Natural killer cell treated with Interleukin-12 subunit alpha and Interleukin-12 subunit beta and Interleukin-15 and Interleukin-18, amount 100 ng/mL, for 72 hours (primary cell): ENCODE measurements at regions not wholly inside any gene's neighbourhood (a gene's known extent, or its start where the extent isn't known, plus 50 kb on each side); places are given as distances from the start of the nearest gene placed in this dataset.

Experiments used
- ATAC-seq, 2 donors: fragments of 150-1000 bp; cut with Tn5 transposase in 1 of 2; sonication (Bioruptor Pico), chemical (Tn5 transposase) in 1 of 2; 2 replicates each; pipeline ENCODE4 v1.10.0; 2021
- DNase-seq: peaks from one replicate; pipeline ENCODE4 v3.0.0; 2022; ENCODE audit warnings: low spot score
- H3K27ac Mint-ChIP-seq, 2 donors: 1 replicate in 1 of 2; 2 replicates in 1 of 2; pipeline ENCODE4 v1.8.0; 2022; ENCODE audit warnings: mixed read lengths in 2 of 2, mild to moderate bottlenecking in 1 of 2, moderate library complexity in 1 of 2
- H3K27me3 Mint-ChIP-seq, 2 donors: 1 replicate in 1 of 2; 2 replicates in 1 of 2; pipeline ENCODE4 v1.8.0; 2022; ENCODE audit warnings: mixed read lengths in 2 of 2
- H3K36me3 Mint-ChIP-seq: one replicate; pipeline ENCODE4 v1.8.0; 2022; ENCODE audit warnings: mixed read lengths
- H3K4me1 Mint-ChIP-seq, 2 donors: 1 replicate in 1 of 2; 2 replicates in 1 of 2; pipeline ENCODE4 v1.8.0; 2022; ENCODE audit warnings: low read depth in 2 of 2, mixed read lengths in 2 of 2, mild to moderate bottlenecking in 1 of 2
- H3K4me3 Mint-ChIP-seq: one replicate; pipeline ENCODE4 v1.8.0; 2022; ENCODE audit warnings: mixed read lengths
- H3K9me3 Mint-ChIP-seq: 2 replicates; pipeline ENCODE4 v1.8.0; 2022; ENCODE audit warnings: mixed read lengths

- Mint-ChIP-seq H3K27ac (no peak overlapping the region), H3K9me3 (peaks cover 19% of the 10 kb centered on the region), H3K4me1 (no peaks in the 10 kb centered on the region), H3K27me3 (no peaks in the 10 kb centered on the region), H3K36me3 (no peaks in the 10 kb centered on the region), H3K4me3 (no peak overlapping the region)
- DNase-seq (no peak), ATAC-seq (no peak)
Observed at GRCh38 chr9:14006386-14007187, 307.4 kb downstream of the NFIB start.

GRCh38 chr9:14004110-14004509, 309.8 kb downstream of the NFIB start:
- H3K4me3 Mint-ChIP-seq, result no peak overlapping the region
- no peaks in the 10 kb centered on the region for H3K4me1 Mint-ChIP-seq
- ATAC-seq (no peak), DNase-seq (no peak)
- no peaks in the 10 kb centered on the region for H3K27me3 Mint-ChIP-seq
- H3K36me3 Mint-ChIP-seq, result no peaks in the 10 kb centered on the region
- no peak overlapping the region for H3K27ac Mint-ChIP-seq
- H3K9me3 Mint-ChIP-seq, result peaks cover 19% of the 10 kb centered on the region

GRCh38 chr9:13994240-13994639, 319.7 kb downstream of the NFIB start:
- no peaks in the 10 kb centered on the region for H3K4me1 Mint-ChIP-seq
- H3K36me3 Mint-ChIP-seq, result no peaks in the 10 kb centered on the region
- H3K27ac Mint-ChIP-seq, result no peak overlapping the region
- no peak for DNase-seq
- H3K4me3 Mint-ChIP-seq, result no peak overlapping the region
- H3K9me3 Mint-ChIP-seq, result peaks cover 25% of the 10 kb centered on the region
- no peaks in the 10 kb centered on the region for H3K27me3 Mint-ChIP-seq
- ATAC-seq, result no peak

GRCh38 chr9:13993632-13994185, 320.2 kb downstream of the NFIB start:
- peaks cover 22% of the 10 kb centered on the region for H3K9me3 Mint-ChIP-seq
- ATAC-seq (no peak), DNase-seq (no peak)
- H3K36me3 Mint-ChIP-seq, result no peaks in the 10 kb centered on the region
- no peak overlapping the region for H3K27ac Mint-ChIP-seq
- no peaks in the 10 kb centered on the region for H3K4me1 Mint-ChIP-seq
- no peaks in the 10 kb centered on the region for H3K27me3 Mint-ChIP-seq
- H3K4me3 Mint-ChIP-seq, result no peak overlapping the region

- DNase-seq (no peak), ATAC-seq (no peak)
- H3K36me3 Mint-ChIP-seq, result no peaks in the 10 kb centered on the region
- no peaks in the 10 kb centered on the region for H3K27me3 Mint-ChIP-seq
- peaks cover 21% of the 10 kb centered on the region for H3K9me3 Mint-ChIP-seq
- no peak overlapping the region for H3K4me3 Mint-ChIP-seq
- H3K4me1 Mint-ChIP-seq, result no peaks in the 10 kb centered on the region
- H3K27ac Mint-ChIP-seq, result no peak overlapping the region
Observed at GRCh38 chr9:13992138-13993088, 321.5 kb downstream of the NFIB start.

GRCh38 chr9:13991395-13991794, 322.5 kb downstream of the NFIB start:
- Mint-ChIP-seq H3K36me3 (no peaks in the 10 kb centered on the region), H3K9me3 (peaks cover 21% of the 10 kb centered on the region), H3K27ac (no peak overlapping the region), H3K4me1 (no peaks in the 10 kb centered on the region), H3K4me3 (no peak overlapping the region), H3K27me3 (no peaks in the 10 kb centered on the region)
- ATAC-seq (no peak), DNase-seq (no peak)

GRCh38 chr9:13990994-13991393, 322.9 kb downstream of the NFIB start:
- Mint-ChIP-seq H3K36me3 (no peaks in the 10 kb centered on the region), H3K4me3 (no peak overlapping the region), H3K27ac (no peak overlapping the region), H3K9me3 (peaks cover 21% of the 10 kb centered on the region), H3K27me3 (no peaks in the 10 kb centered on the region), H3K4me1 (no peaks in the 10 kb centered on the region)
- DNase-seq (no peak), ATAC-seq (no peak)

GRCh38 chr9:13990331-13990730, 323.6 kb downstream of the NFIB start:
- Mint-ChIP-seq H3K4me1 (no peaks in the 10 kb centered on the region), H3K27ac (no peak overlapping the region), H3K4me3 (no peak overlapping the region), H3K9me3 (peaks cover 16% of the 10 kb centered on the region), H3K36me3 (no peaks in the 10 kb centered on the region), H3K27me3 (no peaks in the 10 kb centered on the region)
- no peak for ATAC-seq
- DNase-seq, result no peak

GRCh38 chr9:13988944-13989343, 325.0 kb downstream of the NFIB start:
- no peak overlapping the region for H3K27ac Mint-ChIP-seq
- H3K4me1 Mint-ChIP-seq, result no peaks in the 10 kb centered on the region
- no peaks in the 10 kb centered on the region for H3K27me3 Mint-ChIP-seq
- H3K4me3 Mint-ChIP-seq, result no peak overlapping the region
- H3K9me3 Mint-ChIP-seq, result peaks cover 16% of the 10 kb centered on the region
- ATAC-seq (no peak), DNase-seq (no peak)
- no peaks in the 10 kb centered on the region for H3K36me3 Mint-ChIP-seq

- no peaks in the 10 kb centered on the region for H3K27me3 Mint-ChIP-seq
- H3K36me3 Mint-ChIP-seq, result no peaks in the 10 kb centered on the region
- H3K27ac Mint-ChIP-seq, result no peak overlapping the region
- DNase-seq (no peak), ATAC-seq (no peak)
- no peaks in the 10 kb centered on the region for H3K4me1 Mint-ChIP-seq
- no peak overlapping the region for H3K4me3 Mint-ChIP-seq
- H3K9me3 Mint-ChIP-seq, result peaks cover 13% of the 10 kb centered on the region
Observed at GRCh38 chr9:13983607-13984006, 330.3 kb downstream of the NFIB start.

- H3K4me3 Mint-ChIP-seq, result no peak overlapping the region
- no peaks in the 10 kb centered on the region for H3K27me3 Mint-ChIP-seq
- H3K36me3 Mint-ChIP-seq, result no peaks in the 10 kb centered on the region
- no peak for ATAC-seq
- DNase-seq, result no peak
- no peak overlapping the region for H3K27ac Mint-ChIP-seq
- H3K9me3 Mint-ChIP-seq, result peaks cover 15% of the 10 kb centered on the region
- no peaks in the 10 kb centered on the region for H3K4me1 Mint-ChIP-seq
Observed at GRCh38 chr9:13979941-13980318, 334.0 kb downstream of the NFIB start.

GRCh38 chr9:13975611-13976290, 338.2 kb downstream of the NFIB start:
- ATAC-seq, result no peak
- H3K9me3 Mint-ChIP-seq, result peaks cover 12% of the 10 kb centered on the region
- DNase-seq, result no peak
- H3K27ac Mint-ChIP-seq, result no peak overlapping the region
- H3K4me1 Mint-ChIP-seq, result no peaks in the 10 kb centered on the region
- H3K36me3 Mint-ChIP-seq, result no peaks in the 10 kb centered on the region
- no peak overlapping the region for H3K4me3 Mint-ChIP-seq
- H3K27me3 Mint-ChIP-seq, result no peaks in the 10 kb centered on the region

- Mint-ChIP-seq H3K27me3 (no peaks in the 10 kb centered on the region), H3K4me1 (no peaks in the 10 kb centered on the region), H3K36me3 (no peaks in the 10 kb centered on the region), H3K27ac (no peak overlapping the region), H3K4me3 (no peak overlapping the region), H3K9me3 (peaks cover 12% of the 10 kb centered on the region)
- ATAC-seq (no peak), DNase-seq (no peak)
Observed at GRCh38 chr9:13974891-13975290, 339.1 kb downstream of the NFIB start.
